ENCODE measurements at regions not wholly inside any gene's neighbourhood (a gene's known extent, or its start where the extent isn't known, plus 50 kb on each side); places are given as distances from the start of the nearest gene placed in this dataset.
"Not testable (repeated sequence)": the region's sequence is repeated elsewhere in the genome, so short reads cannot be mapped to it uniquely, and the experiment has no call there.

DNA sequence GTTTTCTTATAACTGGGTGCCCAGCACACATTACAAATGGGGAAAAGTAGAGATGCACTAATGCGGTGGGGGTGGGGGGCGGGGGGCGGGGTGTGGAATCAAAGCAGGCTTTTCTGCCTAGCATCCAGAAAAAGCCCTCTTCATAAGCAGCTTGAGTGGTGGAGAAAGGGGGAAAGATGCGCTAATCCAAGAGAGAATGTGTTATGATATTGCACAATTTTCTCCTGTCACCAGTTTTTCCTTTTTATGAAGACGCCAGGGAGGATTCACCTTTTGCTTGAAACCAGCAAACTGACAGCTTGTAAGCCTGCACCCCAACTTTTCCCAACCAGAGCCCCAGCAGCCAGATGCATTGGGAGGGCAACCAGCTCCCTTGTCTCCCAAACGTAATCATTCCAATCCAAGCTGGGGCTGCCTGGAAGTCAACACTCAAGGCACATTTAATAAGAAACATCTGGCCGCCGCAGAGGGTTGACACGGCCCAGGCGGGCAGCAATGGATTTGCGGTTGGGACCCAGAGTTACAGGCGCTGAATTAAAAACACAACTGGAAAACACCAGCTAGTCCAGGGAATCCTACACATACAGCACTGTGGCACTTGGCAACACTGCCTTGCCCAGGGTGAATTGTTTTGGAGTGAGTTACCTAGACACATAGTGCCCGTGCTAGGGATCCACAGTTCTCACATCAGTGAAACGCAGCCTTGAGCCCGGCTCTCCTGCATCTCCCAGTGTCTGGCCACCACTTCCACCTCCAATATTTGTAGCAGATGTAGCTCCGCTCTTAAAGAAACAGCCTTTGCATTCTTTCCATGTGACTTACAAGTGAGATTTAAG, 218.5 kb upstream of the PRICKLE2 start:
- no peak for DNase-seq

GRCh38 chr3:64441861-64442260, 216.6 kb upstream of the PRICKLE2 start:
- Histone ChIP-seq H3K4me2 (ENCODE audit: low read depth, low read length, poor library complexity, severe bottlenecking) (no peak overlapping the region), H3K79me2 (ENCODE audit: low read length) (no peaks in the 10 kb centered on the region), H3K27me3 (ENCODE audit: low read length) (no peaks in the 10 kb centered on the region), H3K4me3 (ENCODE audit: low read length) (no peak overlapping the region), H3K36me3 (ENCODE audit: insufficient read depth, low read length) (no peaks in the 10 kb centered on the region), H2AFZ (ENCODE audit: low read length) (no peak overlapping the region), H3K4me1 (ENCODE audit: low read length) (peaks cover 6% of the 10 kb centered on the region), H3K27ac (ENCODE audit: low read length) (no peak overlapping the region), H4K20me1 (ENCODE audit: insufficient read depth, low read depth, low read length) (no peaks in the 10 kb centered on the region), H3K9me2 (replicated peaks; ENCODE audit: insufficient read depth, low read length) (no peaks in the 10 kb centered on the region), H3K9ac (ENCODE audit: low read length) (no peak overlapping the region), H3K9me3 (ENCODE audit: low read length) (no peaks in the 10 kb centered on the region)
- DNase-seq: no peak

More for the DNA sequence above, 218.5 kb upstream of the PRICKLE2 start:
- Histone ChIP-seq H3K9ac (ENCODE audit: low read length) (no peak overlapping the region), H3K9me2 (replicated peaks; ENCODE audit: insufficient read depth, low read length) (no peaks in the 10 kb centered on the region), H2AFZ (ENCODE audit: low read length) (no peak overlapping the region), H3K27me3 (ENCODE audit: low read length) (no peaks in the 10 kb centered on the region), H3K79me2 (ENCODE audit: low read length) (no peaks in the 10 kb centered on the region), H3K36me3 (ENCODE audit: insufficient read depth, low read length) (no peaks in the 10 kb centered on the region), H3K4me3 (ENCODE audit: low read length) (no peak overlapping the region), H3K4me1 (ENCODE audit: low read length) (peaks cover 6% of the 10 kb centered on the region), H3K27ac (ENCODE audit: low read length) (no peak overlapping the region), H4K20me1 (ENCODE audit: insufficient read depth, low read depth, low read length) (no peaks in the 10 kb centered on the region), H3K4me2 (ENCODE audit: low read depth, low read length, poor library complexity, severe bottlenecking) (no peak overlapping the region), H3K9me3 (ENCODE audit: low read length) (no peaks in the 10 kb centered on the region)

DNA sequence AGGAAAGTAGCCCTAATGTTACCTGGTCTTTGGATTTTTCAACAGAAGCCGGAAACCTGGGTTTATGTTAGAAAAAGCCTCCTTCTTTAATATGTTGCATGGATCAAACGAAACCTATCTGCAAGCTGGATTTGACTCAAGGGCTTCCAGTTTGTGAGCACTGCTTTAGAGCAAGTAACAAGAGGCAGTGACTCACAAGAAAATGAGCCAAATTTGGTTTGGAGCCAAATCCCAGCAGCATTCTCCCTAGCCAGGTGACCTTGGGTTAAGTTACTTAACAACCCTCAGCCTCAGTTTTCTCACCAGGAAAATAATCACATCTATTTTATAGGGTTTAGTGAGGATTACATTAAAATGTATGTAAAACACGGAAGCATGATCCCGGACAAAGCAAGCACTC, 215.2 kb upstream of the PRICKLE2 start:
- Histone ChIP-seq H3K27ac (ENCODE audit: low read length) (no peak overlapping the region), H3K9me3 (ENCODE audit: low read length) (no peaks in the 10 kb centered on the region), H3K4me1 (ENCODE audit: low read length) (peaks cover 6% of the 10 kb centered on the region), H2AFZ (ENCODE audit: low read length) (no peak overlapping the region), H4K20me1 (ENCODE audit: insufficient read depth, low read depth, low read length) (no peaks in the 10 kb centered on the region), H3K4me2 (ENCODE audit: low read depth, low read length, poor library complexity, severe bottlenecking) (no peak overlapping the region), H3K9me2 (replicated peaks; ENCODE audit: insufficient read depth, low read length) (no peaks in the 10 kb centered on the region), H3K36me3 (ENCODE audit: insufficient read depth, low read length) (no peaks in the 10 kb centered on the region), H3K9ac (ENCODE audit: low read length) (no peak overlapping the region), H3K79me2 (ENCODE audit: low read length) (no peaks in the 10 kb centered on the region), H3K4me3 (ENCODE audit: low read length) (no peak overlapping the region), H3K27me3 (ENCODE audit: low read length) (no peaks in the 10 kb centered on the region)
- no peak for DNase-seq

DNA sequence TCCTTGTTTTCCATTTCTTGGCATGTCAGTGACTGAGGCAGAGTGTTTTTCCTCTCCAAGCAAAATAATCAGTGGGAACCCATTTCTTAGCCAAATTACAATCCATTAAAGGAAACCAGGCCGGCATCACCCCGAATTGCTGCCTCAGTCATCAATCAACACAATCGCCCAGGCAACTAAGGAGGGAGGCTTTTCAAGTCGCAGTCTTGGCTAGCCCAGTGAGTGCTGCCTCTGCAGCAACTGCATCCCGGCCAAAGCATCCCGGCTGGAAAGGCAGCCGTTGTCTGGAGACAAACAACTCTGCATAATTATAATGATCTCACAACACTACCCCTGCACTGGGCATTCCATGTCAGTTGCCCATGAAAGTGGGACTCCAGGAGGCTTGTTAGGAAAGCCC, 213.5 kb upstream of the PRICKLE2 start:
- H4K20me1 ChIP-seq (ENCODE audit: insufficient read depth, low read depth, low read length): no peaks in the 10 kb centered on the region
- peaks cover 6% of the 10 kb centered on the region for H3K4me1 ChIP-seq (ENCODE audit: low read length)
- no peak overlapping the region for H3K4me2 ChIP-seq (ENCODE audit: low read depth, low read length, poor library complexity, severe bottlenecking)
- no peaks in the 10 kb centered on the region for H3K9me3 ChIP-seq (ENCODE audit: low read length)
- no peaks in the 10 kb centered on the region for H3K27me3 ChIP-seq (ENCODE audit: low read length)
- no peak overlapping the region for H3K27ac ChIP-seq (ENCODE audit: low read length)
- H3K9me2 ChIP-seq (replicated peaks; ENCODE audit: insufficient read depth, low read length): no peaks in the 10 kb centered on the region
- H3K9ac ChIP-seq (ENCODE audit: low read length): no peak overlapping the region
- H3K79me2 ChIP-seq (ENCODE audit: low read length): no peaks in the 10 kb centered on the region
- no peak for DNase-seq
- H2AFZ ChIP-seq (ENCODE audit: low read length): no peak overlapping the region
- no peak overlapping the region for H3K4me3 ChIP-seq (ENCODE audit: low read length)
- no peaks in the 10 kb centered on the region for H3K36me3 ChIP-seq (ENCODE audit: insufficient read depth, low read length)

DNA sequence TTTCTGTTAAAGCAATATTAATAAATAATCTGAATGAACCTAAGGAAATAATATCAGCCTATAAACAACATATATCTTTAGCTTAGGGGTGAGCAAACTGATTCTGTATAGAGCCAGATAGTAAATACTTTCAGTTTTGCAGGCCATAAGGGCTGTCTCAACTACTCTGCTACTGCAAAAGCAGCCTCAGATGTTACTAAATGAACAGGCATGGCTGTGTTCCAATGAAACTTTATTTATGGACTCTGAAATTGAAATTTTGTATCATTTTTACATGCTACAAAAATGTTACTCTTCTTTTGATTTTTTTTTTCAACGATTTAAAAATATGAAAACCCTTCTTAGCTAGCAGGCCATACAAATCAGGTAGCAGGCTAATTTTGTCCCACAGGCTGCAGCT, 212.8 kb upstream of the PRICKLE2 start:
- no peak overlapping the region for H3K4me2 ChIP-seq (ENCODE audit: low read depth, low read length, poor library complexity, severe bottlenecking)
- H3K27me3 ChIP-seq (ENCODE audit: low read length): no peaks in the 10 kb centered on the region
- no peak for DNase-seq

GRCh38 chr3:64437131-64437530, 211.9 kb upstream of the PRICKLE2 start:
- H3K27ac ChIP-seq (ENCODE audit: low read length): no peak overlapping the region
- H3K36me3 ChIP-seq (ENCODE audit: insufficient read depth, low read length): no peaks in the 10 kb centered on the region
- no peaks in the 10 kb centered on the region for H3K9me3 ChIP-seq (ENCODE audit: low read length)
- no peak overlapping the region for H3K4me3 ChIP-seq (ENCODE audit: low read length)
- H3K9ac ChIP-seq (ENCODE audit: low read length): no peak overlapping the region
- no peak overlapping the region for H3K4me2 ChIP-seq (ENCODE audit: low read depth, low read length, poor library complexity, severe bottlenecking)
- DNase-seq: no peak
- no peaks in the 10 kb centered on the region for H3K9me2 ChIP-seq (replicated peaks; ENCODE audit: insufficient read depth, low read length)
- H2AFZ ChIP-seq (ENCODE audit: low read length): no peak overlapping the region
- H3K27me3 ChIP-seq (ENCODE audit: low read length): no peaks in the 10 kb centered on the region
- no peaks in the 10 kb centered on the region for H3K79me2 ChIP-seq (ENCODE audit: low read length)
- H4K20me1 ChIP-seq (ENCODE audit: insufficient read depth, low read depth, low read length): no peaks in the 10 kb centered on the region
- H3K4me1 ChIP-seq (ENCODE audit: low read length): peaks cover 6% of the 10 kb centered on the region

More for the DNA sequence above, 212.8 kb upstream of the PRICKLE2 start:
- H3K4me3 ChIP-seq (ENCODE audit: low read length): no peak overlapping the region
- peaks cover 6% of the 10 kb centered on the region for H3K4me1 ChIP-seq (ENCODE audit: low read length)
- H3K9me2 ChIP-seq (replicated peaks; ENCODE audit: insufficient read depth, low read length): no peaks in the 10 kb centered on the region
- no peak overlapping the region for H2AFZ ChIP-seq (ENCODE audit: low read length)
- no peaks in the 10 kb centered on the region for H3K79me2 ChIP-seq (ENCODE audit: low read length)
- H3K9ac ChIP-seq (ENCODE audit: low read length): no peak overlapping the region
- H3K9me3 ChIP-seq (ENCODE audit: low read length): no peaks in the 10 kb centered on the region
- no peaks in the 10 kb centered on the region for H3K36me3 ChIP-seq (ENCODE audit: insufficient read depth, low read length)
- no peaks in the 10 kb centered on the region for H4K20me1 ChIP-seq (ENCODE audit: insufficient read depth, low read depth, low read length)
- H3K27ac ChIP-seq (ENCODE audit: low read length): no peak overlapping the region

DNA sequence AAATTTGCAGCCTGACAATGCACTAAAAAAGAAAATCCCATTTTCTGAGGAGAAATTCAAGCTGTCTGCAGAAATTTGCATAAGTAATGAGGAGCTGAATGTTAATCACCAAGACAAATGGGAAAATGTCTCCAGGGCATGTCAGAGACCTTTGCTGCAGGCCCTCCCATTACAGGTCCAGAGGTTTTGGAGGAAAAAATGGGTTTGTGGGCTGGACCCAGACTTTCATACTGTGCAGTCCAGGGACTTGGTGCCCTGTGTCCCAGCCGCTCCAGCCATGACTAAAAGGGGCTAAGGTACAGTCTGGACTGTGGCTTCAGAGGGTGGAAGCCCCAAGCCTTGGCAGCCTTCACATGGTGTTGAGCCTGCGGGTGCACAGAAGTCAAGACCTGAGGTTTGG, 209.8 kb upstream of the PRICKLE2 start:
- DNase-seq: not testable (repeated sequence)

DNA sequence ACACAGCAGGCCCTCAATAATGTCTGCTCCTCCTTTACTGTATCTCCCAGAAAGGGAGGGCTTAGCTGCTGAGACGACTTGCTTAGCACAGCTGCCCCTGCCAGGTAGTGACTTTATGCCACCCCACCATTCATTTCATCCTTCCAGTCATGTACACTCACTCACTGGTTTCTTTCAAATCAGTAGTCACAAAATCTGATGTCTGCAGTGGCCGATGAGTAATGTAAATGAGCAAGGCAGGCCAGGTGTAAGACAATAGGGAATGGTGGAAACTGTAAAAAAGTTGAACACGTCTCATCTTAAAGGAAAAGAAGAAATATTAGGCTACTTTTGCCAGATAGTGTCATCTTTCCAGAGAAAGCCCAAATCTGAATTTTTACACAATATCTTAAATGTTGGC, 207.6 kb upstream of the PRICKLE2 start:
- Histone ChIP-seq H3K27ac (ENCODE audit: low read length) (no peak overlapping the region), H3K4me3 (ENCODE audit: low read length) (no peak overlapping the region), H3K9me3 (ENCODE audit: low read length) (no peaks in the 10 kb centered on the region), H3K4me2 (ENCODE audit: low read depth, low read length, poor library complexity, severe bottlenecking) (no peak overlapping the region), H2AFZ (ENCODE audit: low read length) (no peak overlapping the region), H3K4me1 (ENCODE audit: low read length) (no peaks in the 10 kb centered on the region), H3K79me2 (ENCODE audit: low read length) (no peaks in the 10 kb centered on the region), H3K36me3 (ENCODE audit: insufficient read depth, low read length) (no peaks in the 10 kb centered on the region), H3K9me2 (replicated peaks; ENCODE audit: insufficient read depth, low read length) (no peaks in the 10 kb centered on the region), H4K20me1 (ENCODE audit: insufficient read depth, low read depth, low read length) (no peaks in the 10 kb centered on the region), H3K27me3 (ENCODE audit: low read length) (no peaks in the 10 kb centered on the region), H3K9ac (ENCODE audit: low read length) (no peak overlapping the region)
- DNase-seq: no peak

More for the DNA sequence above, 209.8 kb upstream of the PRICKLE2 start:
- H3K4me2 ChIP-seq (ENCODE audit: low read depth, low read length, poor library complexity, severe bottlenecking); H3K9me3 ChIP-seq (ENCODE audit: low read length); H3K9ac ChIP-seq (ENCODE audit: low read length); H3K36me3 ChIP-seq (ENCODE audit: insufficient read depth, low read length); H2AFZ ChIP-seq (ENCODE audit: low read length); H3K27me3 ChIP-seq (ENCODE audit: low read length); H4K20me1 ChIP-seq (ENCODE audit: insufficient read depth, low read depth, low read length); H3K27ac ChIP-seq (ENCODE audit: low read length); H3K9me2 ChIP-seq (replicated peaks; ENCODE audit: insufficient read depth, low read length); H3K4me3 ChIP-seq (ENCODE audit: low read length); H3K79me2 ChIP-seq (ENCODE audit: low read length); H3K4me1 ChIP-seq (ENCODE audit: low read length): not testable (repeated sequence)

Data from Karpas-422 (cell line).